ENCODE measurements at regions not wholly inside any gene's neighbourhood (a gene's known extent, or its start where the extent isn't known, plus 50 kb on each side); places are given as distances from the start of the nearest gene placed in this dataset.

- TF ChIP-seq CTCF (conservative IDR thresholded peaks at IDR 0.05 in 1 of 2, IDR thresholded peaks at IDR 0.05 in 1 of 2; ENCODE audit: low read depth in 1 of 2, low read length in 2 of 2) (no peak), EZH2 (IDR thresholded peaks at IDR 0.05; ENCODE audit: low read length, missing control alignments) (no peak)
Observed at GRCh38 chr14:43949400-43949799, 557.7 kb downstream of the FSCB start.
